ENCODE measurements at regions not wholly inside any gene's neighbourhood (a gene's known extent, or its start where the extent isn't known, plus 50 kb on each side); places are given as distances from the start of the nearest gene placed in this dataset.

GRCh38 chr7:145147865-145148264 is 312.0 kb upstream of the TPK1 start:
- no peak for DNase-seq (ENCODE audit: low read depth)
- TF ChIP-seq POLR2A (IDR thresholded peaks at IDR 0.05; ENCODE audit: extremely low read depth, insufficient read length), result no peak
- no peak for TF ChIP-seq CTCF (IDR thresholded peaks at IDR 0.05; ENCODE audit: low read depth, low read length)
- TF ChIP-seq MAX (IDR thresholded peaks at IDR 0.05; ENCODE audit: low read depth, low read length), result no peak
- no peak for TF ChIP-seq MYC (IDR thresholded peaks at IDR 0.05; ENCODE audit: low read depth, low read length)
- H3K4me3 ChIP-seq (ENCODE audit: low read depth, low read length), result no peak overlapping the region

DNA sequence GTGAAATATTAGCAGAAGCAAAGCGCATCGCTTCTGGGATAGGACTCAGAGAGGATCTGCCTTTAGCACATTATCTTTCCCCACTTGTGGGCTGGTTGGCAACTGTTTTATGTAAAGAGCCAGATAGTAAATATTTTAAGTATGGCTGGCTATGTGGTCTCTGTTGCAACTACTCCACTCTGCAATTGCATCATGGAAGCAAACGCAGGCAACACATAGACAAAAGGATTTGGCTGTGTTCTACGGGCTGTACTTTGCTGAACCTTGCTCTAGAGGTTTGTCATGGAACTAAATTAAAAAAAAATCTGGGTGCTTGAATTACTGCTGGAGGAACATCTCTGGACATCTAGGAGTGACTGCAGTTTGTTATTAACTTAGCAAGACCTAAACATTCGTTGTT is 307.8 kb upstream of the TPK1 start:
- TF ChIP-seq POLR2A (IDR thresholded peaks at IDR 0.05; ENCODE audit: extremely low read depth, insufficient read length), result no peak
- TF ChIP-seq MAX (IDR thresholded peaks at IDR 0.05; ENCODE audit: low read depth, low read length), result no peak
- no peak for TF ChIP-seq CTCF (IDR thresholded peaks at IDR 0.05; ENCODE audit: low read depth, low read length)
- no peak for TF ChIP-seq MYC (IDR thresholded peaks at IDR 0.05; ENCODE audit: low read depth, low read length)
- no peak for DNase-seq (ENCODE audit: low read depth)
- H3K4me3 ChIP-seq (ENCODE audit: low read depth, low read length), result no peak overlapping the region

GRCh38 chr7:145134377-145134776 is 298.5 kb upstream of the TPK1 start:
- TF ChIP-seq MYC (IDR thresholded peaks at IDR 0.05; ENCODE audit: low read depth, low read length) (no peak), POLR2A (IDR thresholded peaks at IDR 0.05; ENCODE audit: extremely low read depth, insufficient read length) (no peak), MAX (IDR thresholded peaks at IDR 0.05; ENCODE audit: low read depth, low read length) (no peak), CTCF (IDR thresholded peaks at IDR 0.05; ENCODE audit: low read depth, low read length) (no peak)
- H3K4me3 ChIP-seq (ENCODE audit: low read depth, low read length), result no peak overlapping the region
- DNase-seq (ENCODE audit: low read depth), result no peak

DNA sequence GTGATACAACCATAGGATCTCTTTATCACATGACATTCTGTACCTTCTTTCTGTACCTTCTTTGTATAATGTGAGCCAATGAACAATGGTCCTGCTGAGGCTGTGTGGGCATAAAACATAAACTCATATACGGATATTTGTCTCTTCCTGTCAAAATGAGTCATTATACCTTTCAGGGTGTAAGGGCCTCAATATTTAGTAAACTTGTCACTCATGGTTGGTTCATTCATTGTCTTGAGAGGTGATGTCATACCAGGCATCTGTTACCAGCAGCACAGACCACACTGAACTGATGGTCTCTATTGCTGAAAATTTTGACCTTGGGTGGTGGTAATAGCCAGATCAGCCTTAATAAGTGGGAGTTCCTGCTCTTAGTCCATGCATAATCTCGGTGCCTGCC is 287.6 kb upstream of the TPK1 start:
- H3K4me3 ChIP-seq (ENCODE audit: low read depth, low read length), result no peak overlapping the region
- TF ChIP-seq POLR2A (IDR thresholded peaks at IDR 0.05; ENCODE audit: extremely low read depth, insufficient read length) (no peak), MYC (IDR thresholded peaks at IDR 0.05; ENCODE audit: low read depth, low read length) (no peak), MAX (IDR thresholded peaks at IDR 0.05; ENCODE audit: low read depth, low read length) (no peak), CTCF (IDR thresholded peaks at IDR 0.05; ENCODE audit: low read depth, low read length) (no peak)
- no peak for DNase-seq (ENCODE audit: low read depth)

DNA sequence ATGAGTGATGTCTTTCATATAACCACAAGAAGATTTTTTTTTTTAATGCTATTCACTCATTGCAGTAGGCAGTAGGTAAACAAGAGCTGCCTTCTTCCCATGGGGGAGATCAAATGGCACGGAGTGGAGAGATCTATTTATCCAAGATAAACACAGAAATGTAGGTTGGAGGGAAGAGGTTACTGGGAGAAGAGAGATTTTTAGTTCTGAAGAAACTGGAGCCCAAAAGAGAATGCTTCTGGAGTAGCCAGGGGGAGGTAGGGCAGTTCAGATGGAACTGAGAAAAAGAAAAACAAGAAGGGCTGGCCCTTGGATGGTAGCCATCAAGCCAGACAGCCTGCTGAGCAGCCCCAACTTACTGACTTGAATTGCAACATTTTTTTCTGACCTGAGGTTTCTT is 270.1 kb upstream of the TPK1 start:
- TF ChIP-seq POLR2A (IDR thresholded peaks at IDR 0.05; ENCODE audit: extremely low read depth, insufficient read length) (no peak), MAX (IDR thresholded peaks at IDR 0.05; ENCODE audit: low read depth, low read length) (no peak), CTCF (IDR thresholded peaks at IDR 0.05; ENCODE audit: low read depth, low read length) (no peak), MYC (IDR thresholded peaks at IDR 0.05; ENCODE audit: low read depth, low read length) (no peak)
- no peak for DNase-seq (ENCODE audit: low read depth)
- H3K4me3 ChIP-seq (ENCODE audit: low read depth, low read length), result no peak overlapping the region

DNA sequence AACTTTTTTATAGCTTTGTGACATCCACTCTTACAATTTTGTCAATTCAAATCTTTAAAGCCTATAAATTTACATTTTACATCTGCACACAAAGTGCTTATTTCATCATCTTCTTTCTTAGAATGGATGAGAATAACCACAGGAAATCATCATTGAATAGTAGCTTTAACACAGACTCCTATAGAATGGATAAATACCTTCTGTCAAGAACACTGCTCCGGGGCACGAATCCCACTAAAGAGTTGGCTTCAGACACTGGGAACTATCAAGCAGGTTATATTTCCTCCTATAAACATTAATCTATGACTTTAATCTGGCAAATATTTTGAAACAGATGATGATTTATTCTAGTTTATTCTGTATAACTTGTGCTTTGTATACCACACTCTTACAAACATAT is 269.7 kb upstream of the TPK1 start:
- no peak for DNase-seq (ENCODE audit: low read depth)
- no peak overlapping the region for H3K4me3 ChIP-seq (ENCODE audit: low read depth, low read length)
- TF ChIP-seq MYC (IDR thresholded peaks at IDR 0.05; ENCODE audit: low read depth, low read length) (no peak), POLR2A (IDR thresholded peaks at IDR 0.05; ENCODE audit: extremely low read depth, insufficient read length) (no peak), CTCF (IDR thresholded peaks at IDR 0.05; ENCODE audit: low read depth, low read length) (no peak), MAX (IDR thresholded peaks at IDR 0.05; ENCODE audit: low read depth, low read length) (no peak)

Measured in NB4 (cell line).